Hepatocyte (in vitro differentiated cells): ENCODE measurements at regions not wholly inside any gene's neighbourhood (a gene's known extent, or its start where the extent isn't known, plus 50 kb on each side); places are given as distances from the start of the nearest gene placed in this dataset.

Source experiments
- CTCF ChIP-seq: fragments of 200-600 bp; sonication (generic); IDR thresholded peaks from 2 replicates; pipeline ENCODE4 v1.5.1; 2016; ENCODE audit warnings: antibody characterized with exemption, mild to moderate bottlenecking; ENCODE audit not compliant: poor library complexity
- EZH2 ChIP-seq: fragments of 200-600 bp; sonication (generic); IDR thresholded peaks from 2 replicates; pipeline ENCODE4 v1.6.1; 2016; ENCODE audit warnings: antibody characterized with exemption, mild to moderate bottlenecking, borderline replicate concordance

GRCh38 chr3:3346556-3346955 lies 167.1 kb upstream of the CRBN start:
- TF ChIP-seq CTCF (no peak), EZH2 (no peak)
